Uterus (tissue), 2 donors: ENCODE measurements at regions not wholly inside any gene's neighbourhood (a gene's known extent, or its start where the extent isn't known, plus 50 kb on each side); places are given as distances from the start of the nearest gene placed in this dataset.

Experiments
- CTCF ChIP-seq, 4 experiments: fragments of 200-600 bp in 2 of 4; fragments of 450-650 bp in 2 of 4; sonication (generic) in 2 of 4; IDR thresholded peaks; one replicate each; pipeline ENCODE4 v1.5.1; 2016 to 2019; ENCODE audit warnings: antibody characterized with exemption in 4 of 4, mild to moderate bottlenecking in 2 of 4, moderate library complexity in 1 of 4
- POLR2A ChIP-seq, 2 donors: fragments of 450-650 bp; IDR thresholded peaks; one replicate each; pipeline ENCODE4 v1.6.1; 2016; ENCODE audit warnings: antibody characterized with exemption in 2 of 2, mild to moderate bottlenecking in 1 of 2, moderate library complexity in 1 of 2

DNA sequence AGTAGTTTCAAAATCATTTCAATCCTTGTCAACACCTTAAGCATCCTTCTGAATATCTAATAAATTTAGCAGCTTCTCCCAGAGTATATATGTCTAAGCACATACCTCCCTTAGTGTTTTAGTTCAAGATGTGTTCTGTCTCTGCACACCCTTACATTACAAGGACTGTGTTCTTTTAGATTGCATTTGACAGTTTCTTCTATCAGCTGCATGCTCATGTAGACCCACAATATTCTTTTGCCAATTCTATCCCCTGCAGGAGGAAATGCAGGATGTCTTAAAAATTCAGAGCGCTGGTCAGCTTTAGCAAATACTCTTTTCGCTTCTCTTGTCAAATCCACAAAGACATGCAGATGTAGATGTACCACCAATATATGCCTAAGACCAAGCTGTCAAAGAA lies 145.8 kb upstream of the SLC30A5 start:
- TF ChIP-seq CTCF (IDR thresholded peaks at IDR 0.05) (no peak), POLR2A (IDR thresholded peaks at IDR 0.05) (no peak)
